HepG2 (cell line): ENCODE measurements at regions not wholly inside any gene's neighbourhood (a gene's known extent, or its start where the extent isn't known, plus 50 kb on each side); places are given as distances from the start of the nearest gene placed in this dataset.

Source experiments
- AHDC1 ChIP-seq: sonication (generic); formaldehyde crosslinking; IDR thresholded peaks from 2 replicates; pipeline ENCODE4 v1.5.1; 2020; ENCODE audit warnings: mild to moderate bottlenecking, missing genetic modification reagents, borderline replicate concordance
- CHD4 ChIP-seq: fragments of 200-600 bp; sonication (generic); IDR thresholded peaks from 2 replicates; pipeline ENCODE4 v1.7.0; 2017; ENCODE audit warnings: mild to moderate bottlenecking, low read length, borderline replicate concordance
- DNMT3B ChIP-seq: conservative IDR thresholded peaks from 2 replicates; pipeline ENCODE4 v1.6.1; 2016; ENCODE audit warnings: missing biosample characterization, control low read depth
- ETS1 ChIP-seq: sonication (generic); formaldehyde crosslinking; IDR thresholded peaks from 2 replicates; pipeline ENCODE4 v1.4.0; 2020; ENCODE audit warnings: missing genetic modification reagents
- EZH2 ChIP-seq: conservative IDR thresholded peaks from 2 replicates; pipeline ENCODE4 v1.6.1; 2012; ENCODE audit warnings: mild to moderate bottlenecking, low read depth, low read length, moderate library complexity
- JUND ChIP-seq: sonication (generic); formaldehyde crosslinking; IDR thresholded peaks from 2 replicates; pipeline ENCODE4 v1.8.0; 2022; ENCODE audit warnings: mild to moderate bottlenecking, missing genetic modification reagents
- PAXIP1 ChIP-seq: sonication (generic); formaldehyde crosslinking; conservative IDR thresholded peaks from 2 replicates; pipeline ENCODE4 v1.4.0; 2020; ENCODE audit warnings: mild to moderate bottlenecking, missing genetic modification reagents, moderate library complexity
- ZNF160 ChIP-seq: sonication (generic); formaldehyde crosslinking; IDR thresholded peaks from 2 replicates; pipeline ENCODE4 v1.8.0; 2022; ENCODE audit warnings: mild to moderate bottlenecking, inconsistent platforms, missing genetic modification reagents
- ZNF281 ChIP-seq: sonication (generic); formaldehyde crosslinking; IDR thresholded peaks from 2 replicates; pipeline ENCODE4 v1.4.0; 2020; ENCODE audit warnings: missing genetic modification reagents, borderline replicate concordance

GRCh38 chr5:42923710-42924109, 112.0 kb upstream of the SELENOP start:
- no peak for TF ChIP-seq PAXIP1
- TF ChIP-seq ZNF160 (CRISPR knock-in tag): no peak
- no peak for TF ChIP-seq CHD4
- TF ChIP-seq AHDC1: no peak
- TF ChIP-seq ETS1 (CRISPR knock-in tag): no peak
- TF ChIP-seq EZH2: no peak
- no peak for TF ChIP-seq ZNF281 (CRISPR knock-in tag)
- no peak for TF ChIP-seq DNMT3B (CRISPR knock-in tag)
- TF ChIP-seq JUND: no peak
